Umbilical cord (tissue), 1 donor: ENCODE measurements at regions not wholly inside any gene's neighbourhood (a gene's known extent, or its start where the extent isn't known, plus 50 kb on each side); places are given as distances from the start of the nearest gene placed in this dataset.
A peak's percentile ranks its signal among the peaks of the same experiment; 100 is the strongest.
"Not testable (repeated sequence)": the region's sequence is repeated elsewhere in the genome, so short reads cannot be mapped to it uniquely, and the experiment has no call there.

ENCODE experiments used
- DNase-seq: peaks from one replicate; pipeline ENCODE4 v3.0.0-alpha.2; 2015; ENCODE audit warnings: low spot score

DNA sequence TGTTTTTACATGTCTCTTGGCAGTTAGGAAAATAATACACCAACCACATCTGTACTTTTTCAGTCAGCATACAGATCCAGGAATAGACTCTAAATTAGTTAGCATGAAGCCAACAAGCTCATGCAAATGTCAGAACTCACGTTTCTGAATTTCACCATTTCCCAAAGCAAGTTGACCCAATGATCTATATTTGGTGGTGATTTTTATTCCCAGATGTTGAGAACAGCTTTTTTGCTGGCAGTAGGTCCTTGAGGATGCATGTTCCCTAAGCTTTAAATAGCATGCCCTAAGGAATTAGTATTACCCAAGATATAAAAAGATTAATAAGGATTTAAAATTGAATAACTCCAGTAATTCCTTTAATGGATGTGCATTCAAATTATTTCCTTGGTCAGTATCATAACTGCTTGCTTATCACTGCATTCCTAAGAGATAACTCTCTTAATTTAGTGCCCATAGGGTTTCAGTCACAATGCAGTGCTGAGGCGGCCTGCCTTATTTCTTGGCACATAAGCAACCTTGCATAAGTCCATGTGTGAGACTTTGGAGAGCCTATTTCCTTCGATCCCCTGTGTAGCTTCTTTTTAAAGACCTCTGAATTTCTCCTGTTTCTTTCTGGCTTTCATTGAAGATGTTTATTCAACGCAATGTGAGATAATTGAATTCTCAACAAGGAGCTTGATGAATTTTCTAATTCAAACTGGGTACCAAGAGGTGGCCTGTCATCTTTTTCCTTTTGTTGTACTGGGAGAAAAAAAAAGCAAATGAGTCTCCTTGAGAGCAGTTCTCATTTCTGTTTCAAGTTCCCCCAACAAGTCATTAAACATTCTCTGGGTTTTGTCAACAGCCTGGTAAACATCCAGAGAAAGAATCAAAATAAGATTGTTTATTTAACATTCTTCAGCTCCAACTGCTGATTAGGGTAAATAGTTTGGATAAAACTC, 135.3 kb upstream of the MEOX2 start:
- DNase-seq: peak; percentile 49

DNA sequence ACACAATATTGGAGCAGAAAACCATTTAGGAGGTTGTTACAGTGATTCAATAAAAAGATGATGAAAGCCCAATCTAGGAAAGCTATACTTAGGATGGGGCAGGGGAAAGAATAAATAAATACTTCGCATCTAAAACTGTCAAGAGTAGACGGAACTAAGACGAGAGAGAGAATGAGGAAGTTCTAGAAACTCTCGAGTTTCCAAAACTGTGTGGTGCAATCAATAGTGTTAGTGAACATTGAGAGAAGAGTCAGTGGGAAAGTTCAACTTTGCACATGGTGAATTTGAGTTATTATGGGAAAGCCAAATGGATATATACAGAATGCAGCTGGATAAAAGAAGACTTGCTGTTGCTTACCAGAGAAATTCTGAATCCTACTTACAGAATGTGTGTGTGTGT, 133.8 kb upstream of the MEOX2 start:
- no peak for DNase-seq

DNA sequence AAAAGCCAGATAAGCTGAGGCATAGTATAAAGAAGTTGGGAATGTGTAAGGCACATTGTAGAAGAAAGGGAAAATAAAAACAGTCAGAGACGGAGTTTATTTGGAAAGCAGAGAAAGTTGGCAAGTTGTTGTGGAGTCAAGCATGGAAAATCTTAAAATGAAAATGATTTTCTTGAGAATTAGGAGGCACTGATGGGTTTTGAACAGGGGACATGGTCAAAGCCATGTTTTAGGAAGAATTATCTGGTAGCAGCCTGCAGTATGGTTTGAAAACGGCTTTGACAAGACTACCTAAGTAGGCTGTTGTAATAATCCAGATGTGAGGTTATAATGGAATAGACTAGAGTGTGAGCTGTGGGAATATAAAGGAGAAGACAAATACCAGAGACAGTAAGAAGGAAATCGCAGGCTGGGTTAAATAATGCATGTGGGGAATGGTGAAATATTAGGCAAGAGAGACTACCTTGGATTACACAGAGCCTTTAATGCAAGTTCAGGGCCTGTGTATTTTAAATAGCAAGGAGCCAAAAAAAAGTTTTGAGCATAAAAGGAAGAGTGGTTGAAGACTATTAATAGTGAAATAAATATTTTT, 130.4 kb upstream of the MEOX2 start:
- peak; percentile 58 for DNase-seq

DNA sequence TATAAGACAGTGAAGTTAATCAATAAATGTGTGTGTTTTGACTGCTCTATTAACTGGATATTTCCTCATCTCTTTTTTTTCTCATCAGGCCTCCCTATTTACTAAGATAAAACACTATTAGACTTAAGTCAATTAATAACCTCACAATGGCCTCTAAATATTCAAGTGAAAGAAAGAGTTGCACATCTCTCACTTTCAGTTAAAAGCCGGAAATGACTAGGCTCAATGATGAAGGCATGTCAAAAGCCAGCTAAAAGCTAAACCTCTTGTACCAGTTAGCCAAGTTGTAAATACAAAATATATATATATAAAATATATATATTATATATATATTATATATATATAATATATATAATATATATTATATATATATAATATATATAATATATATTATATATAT, 127.0 kb upstream of the MEOX2 start:
- no peak for DNase-seq

DNA sequence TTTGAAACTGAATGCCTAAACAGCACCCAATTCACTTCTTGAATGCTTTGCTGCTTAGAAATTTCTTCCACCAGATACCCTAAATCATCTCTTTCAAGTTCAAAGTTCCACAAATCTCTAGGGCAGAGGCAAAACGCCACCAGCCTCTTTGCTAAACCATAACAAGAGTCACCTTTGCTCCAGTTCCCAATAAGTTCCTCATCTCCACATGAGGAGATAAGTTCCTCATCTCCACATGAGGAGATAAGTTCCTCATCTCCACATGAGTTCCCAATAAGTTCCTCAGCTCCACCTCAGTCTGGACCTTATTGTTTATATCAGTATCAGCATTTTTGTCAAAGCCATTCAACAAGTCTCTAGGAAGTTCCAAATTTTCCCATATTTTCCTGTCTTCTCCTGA, 123.9 kb upstream of the MEOX2 start:
- DNase-seq: not testable (repeated sequence)

DNA sequence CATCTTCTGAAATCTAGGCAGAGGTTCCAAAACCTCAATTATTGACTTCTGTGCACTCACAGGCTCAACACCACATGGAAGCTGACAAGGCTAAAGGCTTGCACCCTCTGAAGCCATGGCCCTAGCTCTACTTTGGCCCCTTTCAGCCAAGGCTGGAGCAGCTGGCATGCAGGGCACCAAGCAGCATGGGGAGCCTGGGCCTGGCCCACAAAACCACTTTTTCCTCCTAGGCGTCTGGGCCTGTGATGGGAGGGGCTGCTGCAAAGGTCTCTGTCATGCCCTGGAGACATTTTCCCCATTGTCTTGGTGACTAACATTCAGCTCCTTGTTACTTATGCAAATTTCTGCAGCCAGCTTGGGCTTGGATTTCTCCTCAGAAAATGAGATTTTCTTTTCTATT, 123.5 kb upstream of the MEOX2 start:
- DNase-seq: not testable (repeated sequence)

DNA sequence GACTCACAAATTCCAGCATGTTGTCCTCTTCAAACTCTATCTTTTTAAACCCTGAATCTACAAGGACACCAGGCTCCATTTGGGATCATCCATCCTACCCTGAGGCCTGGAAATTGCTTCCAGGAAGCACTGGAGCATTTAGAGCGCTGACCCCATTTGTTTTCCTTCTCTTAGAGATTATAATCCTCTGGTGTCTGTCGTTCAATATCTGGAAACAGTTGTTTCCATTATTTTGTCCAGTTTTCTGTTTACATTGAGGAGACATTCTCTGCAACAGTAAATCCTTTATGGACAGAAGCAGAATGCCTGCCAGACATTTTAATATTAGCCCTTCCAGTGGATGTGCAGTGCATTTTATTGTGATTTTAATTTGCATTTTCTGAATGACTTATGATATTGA, 119.4 kb upstream of the MEOX2 start:
- no peak for DNase-seq

DNA sequence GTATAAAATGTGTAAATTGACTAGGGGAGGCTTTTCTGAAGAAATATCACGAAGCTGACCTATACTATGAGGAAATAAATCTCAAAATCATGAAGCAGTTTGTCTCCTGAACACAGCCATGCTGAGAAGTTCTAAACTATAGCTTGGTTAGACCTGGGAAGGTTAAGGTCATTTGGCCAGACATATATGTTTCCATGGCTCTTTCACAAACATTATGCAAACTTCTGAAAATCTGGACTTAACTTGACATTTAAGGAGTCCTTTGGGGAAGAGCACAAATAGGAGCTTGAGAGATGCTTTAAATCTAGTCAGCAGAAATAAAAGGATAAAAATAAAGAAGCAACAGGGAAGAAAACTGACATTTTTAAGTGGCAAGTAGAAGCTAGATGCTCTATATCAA, 115.9 kb upstream of the MEOX2 start:
- peak; percentile 21 for DNase-seq

DNA sequence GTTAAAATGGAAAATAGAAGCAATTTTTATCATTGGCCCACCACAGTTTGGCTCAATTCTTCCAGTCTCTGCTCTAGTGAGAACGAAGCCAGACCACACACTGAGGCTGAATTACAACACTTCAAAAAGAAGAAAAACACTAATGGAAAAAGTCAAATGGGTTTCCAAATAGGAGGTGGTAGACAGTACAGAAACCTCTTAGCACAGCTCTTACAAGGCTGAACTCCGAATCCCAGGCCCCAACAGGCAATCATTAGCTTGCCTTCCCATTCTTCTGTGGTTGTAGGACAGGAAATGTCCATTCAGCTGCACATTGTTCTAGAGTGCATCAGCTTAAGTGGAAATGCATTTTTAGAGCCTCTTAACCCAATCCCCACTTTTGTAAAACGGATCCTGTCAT, 115.1 kb upstream of the MEOX2 start:
- DNase-seq: no peak

DNA sequence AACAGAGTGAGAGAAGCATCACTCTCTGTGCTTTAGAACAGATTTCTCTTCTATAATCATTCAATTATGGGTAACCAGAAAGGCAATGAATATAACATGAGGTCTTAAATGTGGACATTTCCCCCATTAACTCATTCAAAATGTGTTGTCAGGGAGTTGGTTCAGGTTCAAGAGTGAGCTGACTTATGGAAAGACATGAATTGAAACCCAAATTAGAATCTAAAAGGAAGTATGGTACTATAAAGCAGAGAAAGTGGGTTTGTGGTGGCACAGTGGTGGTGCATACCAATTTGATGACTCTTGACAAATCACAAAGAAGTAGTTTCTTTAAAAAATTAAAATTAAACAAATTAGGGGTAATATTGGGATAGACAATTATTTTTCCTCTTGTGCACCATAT, 114.6 kb upstream of the MEOX2 start:
- no peak for DNase-seq

DNA sequence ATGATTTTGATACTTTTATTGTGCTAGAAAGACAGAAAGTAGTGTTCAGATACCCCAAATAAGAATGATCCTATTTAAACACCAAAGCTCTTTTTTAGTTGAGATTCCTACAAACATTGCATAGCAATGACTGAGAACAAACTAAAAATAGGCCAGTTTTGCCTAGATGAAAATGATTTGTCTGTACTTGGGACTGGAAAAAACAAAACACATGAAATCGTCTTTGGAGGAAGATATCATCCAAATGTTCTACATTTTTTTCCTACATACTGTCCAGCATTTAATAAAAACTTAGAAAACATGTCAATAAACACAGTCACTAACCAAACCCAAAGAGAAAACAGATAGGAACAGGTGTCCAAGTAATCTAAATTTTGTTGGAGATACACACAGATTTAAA, 111.6 kb upstream of the MEOX2 start:
- DNase-seq: no peak

DNA sequence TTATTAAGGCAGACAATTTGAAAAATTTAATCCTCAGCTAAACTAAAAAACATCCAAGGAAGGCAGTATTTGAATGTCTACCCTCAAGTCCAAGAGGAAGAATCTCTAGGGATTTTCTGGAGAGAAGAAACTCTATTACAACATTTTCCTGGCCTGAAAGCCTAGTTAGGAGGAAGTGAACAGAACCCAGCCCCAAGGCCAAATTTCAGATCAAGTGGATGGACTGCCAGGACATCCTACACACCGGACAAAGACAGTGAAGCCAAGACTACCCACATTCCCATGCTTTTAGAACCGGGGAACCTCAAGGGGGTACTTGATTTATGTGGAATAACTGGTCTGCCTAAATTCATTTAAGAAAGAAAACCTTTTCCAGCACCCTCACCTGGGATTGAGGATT, 108.9 kb upstream of the MEOX2 start:
- no peak for DNase-seq

DNA sequence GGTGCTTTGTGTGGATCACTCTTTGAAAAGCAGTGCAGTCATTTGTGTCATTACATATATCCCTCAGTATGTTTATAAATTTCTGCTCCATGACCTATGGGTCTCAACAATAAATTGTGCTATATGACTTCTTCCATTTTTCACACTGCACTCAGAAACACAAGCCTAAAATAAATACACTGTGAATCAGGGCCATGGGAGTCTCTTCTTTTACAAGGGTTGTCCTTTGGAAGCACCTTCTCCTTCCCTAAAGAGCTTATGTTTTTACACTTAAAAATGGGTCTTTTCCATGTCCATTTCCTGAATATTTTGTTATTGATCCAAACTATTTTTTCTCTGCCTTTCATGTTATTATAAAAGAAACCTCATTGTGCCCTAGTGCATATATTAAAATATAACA, 108.3 kb upstream of the MEOX2 start:
- no peak for DNase-seq

DNA sequence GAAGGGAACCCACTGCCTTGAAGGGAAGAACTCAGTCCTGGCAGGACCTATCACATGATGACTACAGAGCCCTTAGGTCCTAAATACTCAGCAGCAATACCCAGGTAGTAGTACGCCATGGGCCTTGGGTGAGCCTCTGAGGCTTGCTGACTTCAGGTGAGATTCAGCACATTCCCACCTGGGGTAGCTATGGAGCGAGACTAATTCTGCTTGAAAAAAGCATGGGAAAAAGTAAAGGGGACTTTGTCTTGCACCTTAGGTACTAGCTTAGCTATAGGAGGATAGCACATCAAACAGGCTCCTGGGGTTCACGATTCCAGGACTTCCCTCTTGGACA, 98.2 kb upstream of the MEOX2 start:
- no peak for DNase-seq

DNA sequence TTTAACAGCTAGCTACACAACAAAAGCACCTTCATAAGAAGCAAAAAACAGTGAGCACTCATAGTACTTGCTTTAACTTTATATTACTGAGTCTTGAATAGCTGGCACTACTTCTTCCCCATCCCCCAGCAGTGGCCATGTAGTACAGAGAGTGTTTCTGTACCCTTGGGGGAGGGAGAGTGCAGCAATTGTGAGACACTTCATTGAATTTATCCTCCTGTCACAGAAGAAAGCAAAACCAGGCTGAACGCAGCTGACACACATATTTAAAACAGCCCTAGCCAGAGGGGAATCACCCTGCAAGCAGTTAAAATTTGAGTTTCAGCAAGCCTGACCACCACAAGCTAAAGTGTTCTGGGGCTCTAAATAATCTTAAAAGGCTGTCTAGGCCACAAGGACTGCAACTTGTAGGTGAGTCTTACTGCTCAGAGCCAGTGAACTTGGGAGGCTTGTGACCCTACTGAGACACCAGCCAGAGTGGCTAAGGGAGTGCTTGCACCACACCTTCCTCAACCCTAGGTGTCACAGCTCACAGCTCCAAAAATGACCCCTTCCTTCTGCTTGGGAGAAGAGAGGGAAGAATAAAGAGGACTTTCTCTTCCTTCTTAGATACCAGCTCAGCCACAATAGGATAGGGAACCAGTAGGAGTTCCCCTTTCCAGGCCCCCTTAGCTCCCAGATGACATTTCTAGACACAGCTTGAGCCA, 97.7 kb upstream of the MEOX2 start:
- peak; percentile 27 for DNase-seq

DNA sequence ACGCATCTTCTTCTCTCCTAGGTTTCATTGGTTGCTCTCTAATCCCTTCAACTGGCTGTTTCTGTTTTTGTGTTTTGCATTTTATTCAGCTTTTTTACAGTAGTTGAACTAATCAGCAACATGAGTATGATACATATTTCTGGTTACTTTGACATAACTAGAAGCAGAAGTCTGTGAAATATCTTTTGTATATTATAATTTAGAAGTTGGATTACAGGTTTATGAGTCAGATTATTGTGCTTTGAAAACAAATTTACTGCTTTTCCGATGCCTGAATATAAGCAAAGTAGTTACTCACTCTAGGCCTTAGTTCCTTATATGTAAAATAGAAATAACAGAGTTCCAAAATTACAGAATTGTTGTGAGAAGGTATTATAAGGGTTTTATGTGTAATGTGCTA, 96.2 kb upstream of the MEOX2 start:
- DNase-seq: peak; percentile 61

DNA sequence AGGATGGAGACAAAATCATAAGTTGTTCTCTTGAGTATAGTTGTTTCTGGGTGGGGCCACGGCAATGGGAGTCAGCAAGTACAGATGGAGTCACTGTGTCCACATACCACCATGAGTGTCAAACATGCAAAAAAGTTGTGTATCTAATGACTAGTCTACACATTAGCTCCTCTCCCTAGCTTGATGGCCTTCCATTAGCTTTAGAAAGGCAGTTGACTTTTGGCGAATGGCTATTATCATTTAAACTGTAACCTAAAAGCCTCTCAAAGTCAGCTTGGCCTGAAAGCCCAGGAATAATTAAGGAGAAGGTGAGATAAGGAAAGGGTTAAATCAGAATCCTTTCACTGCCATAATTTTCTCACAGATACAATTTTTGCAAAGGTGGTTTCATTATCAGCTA, 95.5 kb upstream of the MEOX2 start:
- no peak for DNase-seq

DNA sequence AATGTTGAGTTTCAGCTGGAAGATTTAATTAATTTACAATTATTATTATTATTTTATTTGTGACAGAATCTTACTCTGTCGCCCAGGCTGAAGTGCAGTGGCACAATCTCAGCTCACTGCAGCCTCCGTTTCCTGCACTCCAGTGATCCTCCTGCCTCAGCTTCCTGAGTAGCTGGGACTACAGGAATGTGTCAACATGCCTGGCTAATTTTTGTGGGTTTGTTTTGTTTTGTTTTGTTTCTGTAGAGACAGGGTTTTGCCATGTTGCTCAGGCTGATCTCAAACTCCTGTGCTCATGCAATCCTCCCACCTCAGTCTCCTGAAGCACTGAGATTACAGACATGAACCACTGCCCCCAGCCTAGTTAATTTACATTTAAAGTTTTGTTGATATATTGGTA, 93.8 kb upstream of the MEOX2 start:
- no peak for DNase-seq

DNA sequence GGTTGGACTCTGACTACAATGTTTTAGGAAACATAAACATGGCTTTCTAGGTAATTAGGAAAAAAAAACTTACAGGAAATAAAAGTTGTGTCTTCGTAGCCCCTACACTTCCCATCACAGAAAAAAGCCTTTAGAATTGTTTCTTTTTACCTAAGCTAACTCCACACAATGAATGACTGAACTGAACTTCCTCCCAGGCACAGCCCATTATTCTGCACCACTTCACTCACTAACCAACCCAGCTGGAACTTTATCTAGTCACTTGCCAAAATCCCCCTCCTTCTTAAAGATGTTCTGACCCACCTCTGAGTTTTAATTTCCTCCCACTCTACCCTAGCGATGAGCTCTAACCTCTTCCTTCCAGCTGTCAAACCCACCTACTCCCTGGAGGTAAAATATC, 91.7 kb upstream of the MEOX2 start:
- no peak for DNase-seq

DNA sequence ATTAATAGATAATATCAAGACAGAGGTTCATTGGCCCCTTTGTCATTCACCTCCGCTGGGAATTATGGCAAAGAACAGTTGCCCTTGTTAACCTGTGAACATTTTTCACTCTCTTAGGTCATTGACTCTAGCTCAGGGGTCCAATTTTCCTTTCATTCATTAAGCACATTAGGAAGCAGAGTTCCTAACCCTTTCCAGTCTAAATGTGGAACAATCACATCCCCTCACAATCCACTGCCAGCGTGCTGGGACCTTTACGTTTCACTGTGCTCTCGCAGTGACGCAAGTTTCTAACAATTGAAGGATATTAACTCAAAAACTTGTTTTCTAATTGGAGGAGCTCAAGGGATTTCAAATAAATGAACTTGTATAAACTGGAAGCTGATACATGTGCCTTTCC, 79.3 kb upstream of the MEOX2 start:
- peak; percentile 43 for DNase-seq

DNA sequence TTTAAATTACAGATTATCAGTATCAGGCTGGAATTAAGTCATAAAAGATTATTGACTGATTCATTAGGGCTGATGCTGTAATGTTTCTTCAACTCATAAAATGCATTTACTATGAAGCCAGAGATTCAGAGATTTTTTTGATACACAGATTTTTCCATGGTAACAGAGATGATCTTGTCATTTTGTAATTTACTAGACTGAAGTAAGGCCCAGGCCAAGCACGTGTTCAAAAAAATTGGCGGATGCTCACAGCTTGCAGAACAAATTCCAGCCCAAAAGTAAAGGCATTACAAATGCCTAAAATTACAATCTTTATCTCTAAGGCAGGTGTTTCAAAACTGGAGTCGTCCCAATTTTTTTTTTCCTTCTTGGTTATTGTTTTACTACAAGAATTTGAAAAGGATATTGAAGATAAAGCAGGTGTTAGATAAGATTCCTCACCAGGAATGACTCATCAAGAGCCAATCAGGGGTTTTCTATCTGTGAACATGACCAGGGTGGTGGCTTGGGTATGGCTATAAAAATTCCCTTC, 78.4 kb upstream of the MEOX2 start:
- peak; percentile 76 for DNase-seq

DNA sequence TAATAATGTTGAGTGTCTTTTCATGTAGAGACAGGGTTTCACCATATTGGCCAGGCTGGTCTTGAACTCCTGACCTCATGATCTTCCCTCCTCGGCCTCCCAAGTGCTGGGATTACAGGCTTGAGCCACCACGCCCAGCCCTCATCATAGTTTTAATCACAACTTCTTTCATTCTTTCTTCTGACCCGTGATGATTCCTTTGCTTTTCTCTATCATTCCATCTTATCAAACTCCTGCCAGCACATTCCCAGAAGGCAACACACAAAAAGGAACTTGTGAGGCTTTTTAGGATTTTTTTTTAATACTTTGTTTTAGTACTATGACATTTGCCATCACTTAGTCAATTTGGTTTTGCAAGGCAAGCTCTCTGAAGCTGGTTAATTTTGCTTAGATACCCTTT, 77.5 kb upstream of the MEOX2 start:
- peak; percentile 47 for DNase-seq
